ENCODE measurements at regions not wholly inside any gene's neighbourhood (a gene's known extent, or its start where the extent isn't known, plus 50 kb on each side); places are given as distances from the start of the nearest gene placed in this dataset.
A peak's percentile ranks its signal among the peaks of the same experiment; 100 is the strongest.

- TF ChIP-seq, protein P1, sequence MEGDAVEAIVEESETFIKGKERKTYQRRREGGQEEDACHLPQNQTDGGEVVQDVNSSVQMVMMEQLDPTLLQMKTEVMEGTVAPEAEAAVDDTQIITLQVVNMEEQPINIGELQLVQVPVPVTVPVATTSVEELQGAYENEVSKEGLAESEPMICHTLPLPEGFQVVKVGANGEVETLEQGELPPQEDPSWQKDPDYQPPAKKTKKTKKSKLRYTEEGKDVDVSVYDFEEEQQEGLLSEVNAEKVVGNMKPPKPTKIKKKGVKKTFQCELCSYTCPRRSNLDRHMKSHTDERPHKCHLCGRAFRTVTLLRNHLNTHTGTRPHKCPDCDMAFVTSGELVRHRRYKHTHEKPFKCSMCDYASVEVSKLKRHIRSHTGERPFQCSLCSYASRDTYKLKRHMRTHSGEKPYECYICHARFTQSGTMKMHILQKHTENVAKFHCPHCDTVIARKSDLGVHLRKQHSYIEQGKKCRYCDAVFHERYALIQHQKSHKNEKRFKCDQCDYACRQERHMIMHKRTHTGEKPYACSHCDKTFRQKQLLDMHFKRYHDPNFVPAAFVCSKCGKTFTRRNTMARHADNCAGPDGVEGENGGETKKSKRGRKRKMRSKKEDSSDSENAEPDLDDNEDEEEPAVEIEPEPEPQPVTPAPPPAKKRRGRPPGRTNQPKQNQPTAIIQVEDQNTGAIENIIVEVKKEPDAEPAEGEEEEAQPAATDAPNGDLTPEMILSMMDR (IDR thresholded peaks at IDR 0.05; ENCODE audit: extremely low read depth, low read depth, low read length): no peak
- DNase-seq (ENCODE audit: insufficient read length, low spot score, missing footprints): no peak
- Histone ChIP-seq H4K20me1 (ENCODE audit: insufficient read depth, low read length) (no peaks in the 10 kb centered on the region), H3K36me3 (ENCODE audit: insufficient read depth, low read length) (no peaks in the 10 kb centered on the region), H2AFZ (ENCODE audit: low read length) (no peak overlapping the region), H3K9me3 (ENCODE audit: low read depth, low read length) (no peaks in the 10 kb centered on the region), H3K4me1 (ENCODE audit: insufficient read depth, low read length) (no peaks in the 10 kb centered on the region), H3K27ac (ENCODE audit: low read depth, low read length) (no peak overlapping the region), H3K27me3 (ENCODE audit: insufficient read depth, low read length) (peaks cover 36% of the 10 kb centered on the region), H3K4me3 (ENCODE audit: insufficient read depth, low read length) (no peak overlapping the region), H3K4me2 (ENCODE audit: insufficient read depth, low read length) (no peak overlapping the region), H3K79me2 (ENCODE audit: insufficient read depth, low read length) (no peaks in the 10 kb centered on the region)
Measured at GRCh38 chr2:10972683-10973433, 61.1 kb downstream of the KCNF1 start.

DNA sequence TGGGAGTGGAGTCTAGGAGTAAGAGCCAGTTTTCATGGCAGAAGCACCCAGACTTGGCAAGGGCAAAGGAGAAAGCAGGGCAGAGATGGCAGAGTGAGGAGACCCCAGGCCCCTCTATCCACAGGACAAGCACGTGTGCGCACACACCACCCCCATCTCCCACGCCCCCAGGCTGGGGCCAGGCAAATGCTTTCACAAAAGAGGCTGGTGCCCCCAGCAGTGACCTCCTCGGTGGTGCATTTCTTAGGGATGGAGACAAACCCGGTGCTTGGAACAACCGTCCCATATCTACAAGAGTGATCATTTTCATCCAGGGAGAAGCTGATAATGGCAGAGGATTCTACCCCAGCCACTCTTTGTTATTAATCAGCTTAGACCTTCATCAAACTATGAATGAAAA, 62.0 kb downstream of the KCNF1 start:
- no peak overlapping the region for H3K4me3 ChIP-seq (ENCODE audit: insufficient read depth, low read length)
- no peaks in the 10 kb centered on the region for H3K4me1 ChIP-seq (ENCODE audit: insufficient read depth, low read length)
- no peak overlapping the region for H3K4me2 ChIP-seq (ENCODE audit: insufficient read depth, low read length)
- no peak overlapping the region for H2AFZ ChIP-seq (ENCODE audit: low read length)
- no peak for DNase-seq (ENCODE audit: insufficient read length, low spot score, missing footprints)
- H3K27me3 ChIP-seq (ENCODE audit: insufficient read depth, low read length): peaks cover 28% of the 10 kb centered on the region
- TF ChIP-seq, protein P1 (IDR thresholded peaks at IDR 0.05; ENCODE audit: extremely low read depth, low read depth, low read length): no peak
- no peaks in the 10 kb centered on the region for H3K9me3 ChIP-seq (ENCODE audit: low read depth, low read length)
- no peaks in the 10 kb centered on the region for H3K36me3 ChIP-seq (ENCODE audit: insufficient read depth, low read length)
- no peaks in the 10 kb centered on the region for H4K20me1 ChIP-seq (ENCODE audit: insufficient read depth, low read length)
- no peaks in the 10 kb centered on the region for H3K79me2 ChIP-seq (ENCODE audit: insufficient read depth, low read length)
- H3K27ac ChIP-seq (ENCODE audit: low read depth, low read length): no peak overlapping the region

- DNase-seq (ENCODE audit: insufficient read length, low spot score, missing footprints): no peak
- no peaks in the 10 kb centered on the region for H3K79me2 ChIP-seq (ENCODE audit: insufficient read depth, low read length)
- peak overlapping the region; percentile 76 for H2AFZ ChIP-seq (ENCODE audit: low read length)
- no peaks in the 10 kb centered on the region for H3K9me3 ChIP-seq (ENCODE audit: low read depth, low read length)
- no peaks in the 10 kb centered on the region for H3K4me1 ChIP-seq (ENCODE audit: insufficient read depth, low read length)
- H3K27me3 ChIP-seq (ENCODE audit: insufficient read depth, low read length): peaks cover 16% of the 10 kb centered on the region
- no peak overlapping the region for H3K4me3 ChIP-seq (ENCODE audit: insufficient read depth, low read length)
- no peaks in the 10 kb centered on the region for H4K20me1 ChIP-seq (ENCODE audit: insufficient read depth, low read length)
- TF ChIP-seq, protein P1 (IDR thresholded peaks at IDR 0.05; ENCODE audit: extremely low read depth, low read depth, low read length): no peak
- H3K4me2 ChIP-seq (ENCODE audit: insufficient read depth, low read length): peak overlapping the region; percentile 36
- no peak overlapping the region for H3K27ac ChIP-seq (ENCODE audit: low read depth, low read length)
- no peaks in the 10 kb centered on the region for H3K36me3 ChIP-seq (ENCODE audit: insufficient read depth, low read length)
Measured at GRCh38 chr2:10977003-10977402, 65.3 kb downstream of the KCNF1 start.

GRCh38 chr2:10977621-10978020, 65.9 kb downstream of the KCNF1 start:
- H3K36me3 ChIP-seq (ENCODE audit: insufficient read depth, low read length): no peaks in the 10 kb centered on the region
- H3K9me3 ChIP-seq (ENCODE audit: low read depth, low read length): no peaks in the 10 kb centered on the region
- H3K27me3 ChIP-seq (ENCODE audit: insufficient read depth, low read length): peaks cover 18% of the 10 kb centered on the region
- H3K4me2 ChIP-seq (ENCODE audit: insufficient read depth, low read length): no peak overlapping the region
- DNase-seq (ENCODE audit: insufficient read length, low spot score, missing footprints): no peak
- no peaks in the 10 kb centered on the region for H4K20me1 ChIP-seq (ENCODE audit: insufficient read depth, low read length)
- H3K4me1 ChIP-seq (ENCODE audit: insufficient read depth, low read length): no peaks in the 10 kb centered on the region
- no peak overlapping the region for H3K27ac ChIP-seq (ENCODE audit: low read depth, low read length)
- H3K4me3 ChIP-seq (ENCODE audit: insufficient read depth, low read length): no peak overlapping the region
- H2AFZ ChIP-seq (ENCODE audit: low read length): no peak overlapping the region
- TF ChIP-seq, protein P1 (IDR thresholded peaks at IDR 0.05; ENCODE audit: extremely low read depth, low read depth, low read length): no peak
- no peaks in the 10 kb centered on the region for H3K79me2 ChIP-seq (ENCODE audit: insufficient read depth, low read length)

Data from osteoblast (primary cell).